C1 segment of cervical spinal cord (tissue), 14 donors: ENCODE measurements at regions not wholly inside any gene's neighbourhood (a gene's known extent, or its start where the extent isn't known, plus 50 kb on each side); places are given as distances from the start of the nearest gene placed in this dataset.
"Not testable (repeated sequence)": the region's sequence is repeated elsewhere in the genome, so short reads cannot be mapped to it uniquely, and the experiment has no call there.

Experiments
- DNase-seq, 14 donors: peaks; one replicate each; lab custom pipeline; 2025; lab: John Stamatoyannopoulos, UW

DNA sequence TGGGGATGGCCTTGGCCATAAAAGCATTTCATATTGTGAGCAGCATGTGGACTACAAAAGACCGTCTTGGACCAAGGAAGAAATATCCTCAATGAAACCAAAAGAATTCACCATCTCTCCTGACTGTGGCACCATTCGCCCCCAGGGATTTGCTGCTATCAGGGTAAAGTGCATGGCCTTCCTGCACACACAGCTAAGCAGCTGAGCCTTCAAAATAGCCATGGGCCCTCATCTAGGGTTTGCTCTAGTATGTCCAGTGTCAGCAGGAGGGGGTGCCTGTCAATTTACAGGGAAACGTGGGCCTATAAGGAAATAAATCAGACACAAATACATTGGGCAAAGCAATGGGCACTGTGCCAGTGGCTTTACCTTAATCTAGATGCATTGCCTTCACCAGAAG is 296.6 kb upstream of the NBPF12 start:
- DNase-seq, result not testable (repeated sequence)

DNA sequence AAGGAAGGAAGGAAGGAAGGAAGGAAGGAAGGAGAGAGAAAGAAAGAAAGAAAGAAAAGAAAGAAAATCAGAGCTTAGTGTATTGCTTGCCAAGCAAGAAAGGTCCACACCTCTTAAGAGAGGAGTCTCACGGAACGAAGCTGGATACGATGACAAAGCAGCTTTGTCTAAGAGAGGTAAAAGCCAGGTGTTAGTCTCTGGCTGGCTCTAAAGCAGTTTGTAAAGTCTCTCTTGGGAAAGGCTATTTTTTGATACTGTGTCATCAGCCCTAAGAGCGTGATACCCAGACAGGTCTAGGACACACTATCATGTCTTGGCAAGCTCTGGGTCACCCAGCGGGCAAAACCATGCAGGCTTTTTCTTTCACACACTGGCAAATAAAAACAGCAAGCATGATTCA is 297.5 kb upstream of the NBPF12 start:
- not testable (repeated sequence) for DNase-seq

- not testable (repeated sequence) for DNase-seq
Observed at GRCh38 chr1:146630302-146630701, 307.8 kb upstream of the NBPF12 start.

DNA sequence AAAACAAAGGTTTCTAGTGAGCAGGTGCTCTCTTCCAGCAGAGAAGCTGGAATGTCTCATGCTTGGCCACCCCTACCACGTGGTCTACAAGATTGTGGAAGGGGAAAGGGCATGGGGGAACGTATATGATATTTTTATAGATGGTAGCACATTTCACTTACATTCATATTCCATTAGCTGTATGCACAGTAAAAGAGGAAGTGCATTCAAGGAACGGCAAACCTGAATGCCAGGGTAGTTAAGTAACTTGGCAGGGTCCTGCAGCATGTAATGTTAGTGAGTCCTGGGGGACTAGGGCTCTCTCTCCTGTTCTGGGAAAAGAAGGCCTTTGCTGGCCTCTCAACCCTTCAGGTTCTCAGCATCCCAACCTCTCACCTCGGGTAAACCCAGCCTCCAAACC is 319.5 kb upstream of the NBPF12 start:
- not testable (repeated sequence) for DNase-seq

DNA sequence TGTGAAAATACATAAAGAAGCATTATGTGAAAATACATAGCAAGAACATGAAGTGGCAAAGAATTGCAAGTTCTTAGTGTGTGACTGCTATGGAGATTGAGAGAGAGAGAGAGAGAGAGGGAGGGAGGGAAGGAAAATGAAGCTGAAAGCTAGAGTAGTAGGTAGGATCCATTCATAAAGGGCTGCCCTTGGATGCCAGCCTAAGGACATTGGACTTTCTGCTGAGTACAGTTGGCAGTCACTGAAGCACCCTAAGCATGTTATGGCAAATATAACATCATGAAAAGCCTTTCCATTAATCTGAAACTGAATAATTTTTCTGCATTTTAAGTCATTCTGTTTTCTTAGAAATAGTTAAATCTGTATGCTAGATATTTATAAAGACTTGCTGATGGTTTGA is 333.4 kb upstream of the NBPF12 start:
- DNase-seq, result not testable (repeated sequence)

DNA sequence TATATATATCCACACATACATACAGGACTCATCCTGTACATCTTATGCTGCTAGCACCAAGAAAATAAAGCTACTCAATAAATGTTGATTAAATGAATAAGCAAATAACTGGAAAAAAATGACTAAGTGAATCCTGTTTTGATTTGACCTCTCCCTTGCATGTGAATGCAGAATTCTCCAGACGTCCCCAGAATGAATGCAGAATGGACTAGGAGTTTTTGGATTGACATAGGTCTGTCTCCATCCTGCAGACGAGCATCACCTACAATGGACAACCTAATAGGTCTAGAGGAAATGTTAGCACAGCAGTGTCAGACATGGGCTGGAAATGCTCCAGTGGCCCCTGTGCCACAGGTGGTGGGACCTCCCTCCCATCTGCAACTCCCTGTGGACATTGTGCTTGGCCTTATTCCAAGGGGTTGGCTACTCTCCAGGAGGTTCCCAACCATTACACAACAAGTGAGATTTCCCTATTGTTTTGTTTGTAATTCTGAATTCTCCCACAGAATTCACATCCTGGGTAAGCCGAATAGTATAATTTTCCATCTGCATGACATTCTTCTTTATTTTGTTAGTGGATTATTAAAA is 337.3 kb upstream of the NBPF12 start:
- not testable (repeated sequence) for DNase-seq

DNA sequence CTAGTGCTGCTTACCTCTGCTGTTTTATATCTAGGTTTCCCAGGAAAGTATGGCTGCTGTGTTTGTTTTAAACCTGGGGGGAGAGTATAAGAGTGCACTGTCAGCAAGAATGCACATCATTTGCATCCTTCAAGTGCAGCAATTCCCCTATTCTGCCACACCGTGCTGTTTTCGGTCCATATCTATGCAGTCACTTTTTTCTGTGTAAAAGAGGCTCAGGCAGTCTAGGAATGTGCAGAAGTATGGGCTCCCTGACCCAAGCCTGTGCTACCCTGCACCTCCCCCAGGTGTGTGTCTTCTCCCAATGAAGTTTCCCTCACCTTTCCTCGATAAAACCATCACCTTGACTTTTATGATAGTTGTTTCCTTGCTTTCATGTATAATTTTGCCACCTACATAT is 338.2 kb upstream of the NBPF12 start:
- not testable (repeated sequence) for DNase-seq

DNA sequence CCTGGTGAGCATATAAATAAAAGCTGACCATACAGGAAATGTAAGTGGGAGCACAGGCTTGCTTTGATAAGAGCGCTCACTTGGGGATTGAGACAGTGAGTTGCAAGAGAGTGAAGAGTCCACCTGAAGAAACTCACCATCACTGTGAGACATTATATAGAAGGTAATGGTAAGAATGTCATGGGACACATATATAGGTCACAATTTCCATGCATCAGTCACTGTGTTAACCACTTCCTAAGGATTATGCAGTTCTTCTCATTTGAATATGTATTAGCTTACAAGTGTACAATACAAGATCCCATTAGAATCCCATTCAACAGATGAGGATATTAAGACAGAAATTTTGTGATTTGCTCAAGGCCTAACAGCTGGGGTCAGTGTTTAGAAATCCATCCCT is 352.4 kb upstream of the NOTCH2NLA start:
- not testable (repeated sequence) for DNase-seq

- not testable (repeated sequence) for DNase-seq
Observed at GRCh38 chr1:146567541-146567940, 338.7 kb upstream of the NOTCH2NLA start.

GRCh38 chr1:146558032-146558431 is 329.2 kb upstream of the NOTCH2NLA start:
- DNase-seq, result not testable (repeated sequence)

GRCh38 chr1:146556405-146556804 is 327.6 kb upstream of the NOTCH2NLA start:
- not testable (repeated sequence) for DNase-seq

DNA sequence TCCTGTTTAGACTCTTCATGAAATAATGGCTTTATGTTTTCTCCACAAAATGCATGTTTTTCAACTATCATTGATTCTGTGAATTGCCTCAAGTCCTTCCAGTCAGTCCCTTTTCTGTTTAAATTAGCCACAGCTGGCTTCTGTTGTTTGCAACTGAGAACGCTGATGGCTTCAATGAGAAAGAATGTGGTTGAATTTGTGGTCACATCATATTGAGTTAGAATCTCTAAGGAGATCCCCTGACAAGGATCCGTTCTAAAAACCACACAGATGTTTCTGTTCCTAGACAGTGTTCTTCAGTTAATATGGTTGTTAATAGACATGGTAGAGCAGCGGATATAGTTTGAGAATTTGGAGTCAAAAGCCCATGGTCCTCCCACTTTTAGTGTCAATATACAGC is 323.6 kb upstream of the NOTCH2NLA start:
- DNase-seq, result not testable (repeated sequence)

DNA sequence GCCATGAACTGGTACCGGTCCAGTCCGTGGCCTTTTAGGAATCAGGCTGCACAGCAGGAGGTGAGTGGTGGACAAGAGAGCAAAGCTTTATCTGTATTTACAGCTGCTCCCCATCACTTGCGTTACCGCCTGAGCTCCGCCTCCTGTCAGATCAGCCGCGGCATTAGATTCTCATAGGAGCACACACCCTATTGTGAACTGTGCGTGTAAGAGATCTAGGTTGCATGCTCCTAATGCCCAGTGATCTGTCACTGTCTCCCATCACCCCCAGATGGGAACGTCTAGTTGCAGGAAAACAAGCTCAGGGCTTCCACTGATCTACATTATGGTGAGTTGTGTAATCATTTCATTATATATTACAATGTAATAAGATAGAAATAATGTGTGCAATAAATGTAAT is 319.9 kb upstream of the NOTCH2NLA start:
- not testable (repeated sequence) for DNase-seq

DNA sequence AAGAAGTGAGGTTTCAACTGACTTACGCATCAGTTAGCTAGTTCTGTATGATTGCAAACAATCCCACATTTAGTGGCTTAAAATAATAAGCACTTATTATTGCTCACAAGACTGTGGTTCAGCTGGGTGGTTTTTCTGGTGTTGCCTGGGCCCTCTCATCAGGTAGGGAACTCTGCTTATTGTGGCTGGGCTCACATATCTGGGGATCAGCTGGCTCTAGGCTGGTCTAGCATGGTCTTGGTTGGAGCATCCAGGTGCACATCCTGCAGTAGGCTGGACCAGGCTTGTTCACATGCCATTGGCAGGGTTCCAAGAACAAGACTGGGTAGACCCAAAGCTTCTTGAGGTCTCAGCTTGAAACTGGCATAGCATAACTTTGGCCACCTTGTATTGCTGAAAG is 317.4 kb upstream of the NOTCH2NLA start:
- DNase-seq, result not testable (repeated sequence)

DNA sequence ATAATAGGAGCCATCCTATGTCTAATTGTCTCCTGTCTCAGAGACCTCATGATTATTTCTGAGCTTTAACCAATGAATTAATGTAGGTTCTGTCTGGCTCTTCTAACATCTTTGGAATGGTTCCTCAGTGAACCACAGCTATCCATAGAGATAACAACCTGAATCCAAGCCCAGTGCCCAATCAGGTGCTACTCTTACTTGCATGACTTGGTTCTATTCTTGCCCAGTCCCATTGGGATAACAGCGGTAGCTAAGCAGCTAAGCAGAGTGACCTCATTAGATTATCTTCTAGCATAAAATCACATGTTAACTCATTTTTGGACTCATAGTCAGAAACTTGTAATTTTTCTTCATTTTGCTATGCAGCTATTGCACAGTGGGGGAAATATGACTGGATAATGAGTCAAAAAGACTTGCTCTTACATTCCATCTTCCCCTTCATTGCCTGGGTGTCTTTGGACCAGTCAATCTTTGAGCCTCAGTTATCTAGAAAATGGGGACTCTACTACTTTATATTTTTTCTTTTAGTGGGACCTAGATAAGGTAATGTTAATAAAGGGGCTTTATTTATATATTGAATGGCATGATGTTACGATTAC is 309.1 kb upstream of the NOTCH2NLA start:
- not testable (repeated sequence) for DNase-seq

DNA sequence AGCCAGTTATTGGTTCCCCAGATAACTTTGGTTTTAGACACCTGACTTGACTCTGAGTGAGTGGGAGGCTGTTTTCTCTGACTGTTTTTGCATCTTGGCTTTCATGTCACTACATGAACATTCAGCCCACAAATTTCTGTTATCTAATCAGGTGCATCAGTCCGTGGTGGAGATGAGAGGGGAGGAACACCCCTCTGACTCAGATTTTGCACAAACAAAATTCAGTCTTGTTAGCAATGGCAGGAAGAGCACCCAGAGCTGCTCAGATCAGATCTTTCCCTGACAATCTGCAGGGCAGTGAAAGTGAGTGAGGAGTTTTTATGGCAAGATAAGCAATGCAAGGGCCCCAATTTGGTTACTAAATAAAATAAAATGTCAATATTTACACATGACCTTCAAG is 307.2 kb upstream of the NOTCH2NLA start:
- not testable (repeated sequence) for DNase-seq

DNA sequence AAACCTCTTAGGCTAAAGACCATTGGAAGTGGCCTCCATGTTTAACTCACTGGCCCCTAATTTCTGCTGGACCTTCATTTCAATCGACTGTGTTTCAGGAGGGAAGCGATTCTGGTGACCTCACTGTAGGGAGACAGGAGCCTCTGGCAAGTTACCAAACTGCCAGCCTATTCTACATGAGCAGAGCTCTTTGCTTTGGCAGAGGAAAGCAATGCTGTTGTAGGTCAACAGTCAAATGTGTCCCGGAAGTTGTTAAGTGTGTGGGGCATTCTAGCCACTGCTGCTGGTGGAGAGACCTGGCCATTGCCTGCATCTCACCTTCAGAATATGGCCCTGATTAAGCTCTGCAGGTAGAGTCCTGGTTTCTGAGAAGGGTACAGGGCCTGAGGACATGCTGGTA is 306.8 kb upstream of the NOTCH2NLA start:
- DNase-seq, result not testable (repeated sequence)

DNA sequence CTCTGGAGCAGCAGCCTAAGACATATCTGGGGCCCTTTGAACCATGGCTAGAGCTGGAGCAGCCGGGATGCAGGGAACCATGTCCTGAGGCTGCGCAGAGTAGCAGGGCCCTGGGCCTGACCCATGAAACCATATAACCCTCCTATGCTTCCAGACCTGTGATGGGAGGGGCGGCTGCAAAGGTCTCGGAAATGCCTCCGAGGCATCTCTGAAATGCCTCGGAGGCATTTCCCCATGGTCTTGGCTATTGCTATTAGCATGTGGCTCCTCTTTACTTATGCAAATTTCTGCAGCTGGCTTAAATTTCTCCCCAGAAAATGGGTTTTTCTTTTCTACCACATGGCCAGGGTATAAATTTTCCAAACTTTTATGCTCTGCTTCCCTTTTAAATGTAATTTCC is 302.1 kb upstream of the NOTCH2NLA start:
- not testable (repeated sequence) for DNase-seq

GRCh38 chr1:146522812-146523211 is 294.0 kb upstream of the NOTCH2NLA start:
- not testable (repeated sequence) for DNase-seq

- DNase-seq, result not testable (repeated sequence)
Observed at GRCh38 chr1:146522345-146522744, 293.5 kb upstream of the NOTCH2NLA start.

DNA sequence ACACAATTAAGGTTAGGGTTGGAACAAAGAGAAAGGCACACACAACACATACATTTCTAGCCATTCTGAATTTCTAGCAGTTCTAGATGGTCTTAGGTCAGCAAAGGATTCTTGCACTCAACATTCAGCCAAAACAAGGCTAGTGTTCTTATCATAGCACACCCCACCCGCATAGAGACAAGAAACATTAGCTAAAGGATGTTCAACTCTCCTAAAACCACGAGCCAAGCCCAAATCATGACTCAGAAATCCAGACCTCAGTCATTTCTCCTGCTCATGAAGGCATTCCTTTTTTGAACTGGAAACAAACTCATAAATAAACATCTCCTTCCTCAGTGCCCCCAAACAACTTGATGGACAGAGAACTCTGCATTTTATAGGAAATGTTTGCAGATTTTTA is 293.0 kb upstream of the NOTCH2NLA start:
- DNase-seq, result not testable (repeated sequence)

DNA sequence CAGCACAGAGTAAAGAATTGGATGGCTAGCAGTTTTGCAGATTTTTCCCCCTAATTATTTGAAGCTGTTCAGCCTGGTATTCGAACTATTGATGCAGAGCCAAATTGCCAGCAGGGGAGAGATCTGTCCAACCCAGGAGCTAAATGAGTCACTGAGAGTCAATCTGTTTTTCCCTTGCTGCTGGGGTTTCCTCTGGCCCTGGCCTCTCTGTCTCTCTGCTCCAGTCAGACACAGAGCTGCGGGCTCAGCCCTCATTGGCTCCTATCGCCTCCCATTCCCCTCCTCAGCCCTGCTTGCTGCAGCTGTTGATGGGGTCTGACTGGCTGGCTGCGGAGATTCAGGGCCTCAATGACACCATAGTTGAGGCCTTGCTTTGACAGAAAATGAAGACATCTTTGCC is 284.9 kb upstream of the NOTCH2NLA start:
- DNase-seq, result not testable (repeated sequence)

DNA sequence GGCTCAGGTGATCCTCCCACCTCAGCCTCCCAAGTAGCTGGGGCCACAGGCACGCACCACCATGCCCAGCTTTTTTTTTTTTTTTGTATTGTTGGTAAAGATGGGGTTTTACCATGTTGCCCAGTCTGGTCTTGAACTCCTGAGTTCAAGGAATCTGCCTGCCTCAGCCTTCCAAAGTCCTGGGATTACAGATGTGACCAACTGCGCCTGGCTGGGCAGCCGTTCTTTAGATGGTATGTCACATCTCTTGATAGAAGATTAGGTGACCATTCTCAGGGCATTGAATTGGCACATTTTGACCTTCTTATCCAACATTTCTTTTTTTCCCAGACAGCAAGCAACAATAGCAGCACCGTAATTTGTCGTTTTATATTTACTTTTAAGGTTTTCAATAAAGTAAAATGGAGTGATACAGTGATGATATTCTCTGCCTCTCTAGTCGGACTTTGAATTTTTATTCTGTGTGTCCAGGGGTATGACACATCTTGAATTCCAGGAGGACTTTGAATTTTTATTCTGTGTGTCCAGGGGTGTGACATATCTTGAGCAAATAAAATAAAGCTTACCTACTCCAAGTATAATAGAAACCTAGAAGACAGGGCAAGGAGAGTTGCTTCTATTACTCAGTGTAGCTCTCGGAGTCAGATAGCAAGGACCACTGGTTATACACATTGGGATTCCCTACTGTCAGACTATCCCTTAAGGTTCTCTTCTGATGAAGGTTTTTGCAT is 282.4 kb upstream of the NOTCH2NLA start:
- not testable (repeated sequence) for DNase-seq
